ENCODE measurements at regions not wholly inside any gene's neighbourhood (a gene's known extent, or its start where the extent isn't known, plus 50 kb on each side); places are given as distances from the start of the nearest gene placed in this dataset.

DNA sequence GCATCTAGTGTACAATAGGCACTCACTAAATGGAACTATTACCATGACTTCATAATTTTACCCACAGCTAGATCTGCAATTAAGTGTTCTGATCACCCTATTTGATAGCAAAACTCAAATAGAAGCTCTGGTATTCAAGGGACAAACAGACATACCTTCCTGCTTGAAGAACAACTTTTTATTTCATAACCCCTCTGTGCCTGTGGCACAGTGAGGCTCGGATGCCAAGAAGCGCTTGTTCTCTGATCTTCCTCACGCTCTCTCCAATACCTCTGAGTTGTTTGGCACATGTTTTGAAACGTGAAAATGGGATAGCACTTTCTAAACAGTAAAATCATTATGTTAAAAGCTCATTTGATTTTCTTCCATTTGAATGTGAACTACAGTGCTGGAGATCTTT, 232.0 kb downstream of the KLF5 start:
- no peak for ATAC-seq
- H3K36me3 ChIP-seq (ENCODE audit: control insufficient read depth in 1 of 2, insufficient read depth in 2 of 2, low read length in 2 of 2): no peaks in the 10 kb centered on the region
- H3K9me3 ChIP-seq (ENCODE audit: control insufficient read depth in 1 of 2, insufficient read depth in 1 of 2, low read depth in 1 of 2, low read length in 2 of 2): no peaks in the 10 kb centered on the region
- no peaks in the 10 kb centered on the region for H4K20me1 ChIP-seq (ENCODE audit: insufficient read depth)
- TF ChIP-seq RAD21 (IDR thresholded peaks at IDR 0.05; ENCODE audit: low read depth): no peak
- no peak for TF ChIP-seq EGR1 (IDR thresholded peaks at IDR 0.05; ENCODE audit: low read depth)
- no peak for TF ChIP-seq ZBTB33 (IDR thresholded peaks at IDR 0.05; ENCODE audit: extremely low read depth, insufficient replicate concordance, low read length)
- no peak for TF ChIP-seq ATF3 (IDR thresholded peaks at IDR 0.05)
- no peak for TF ChIP-seq ZNF274 (IDR thresholded peaks at IDR 0.05; ENCODE audit: low read depth, low read length)
- no peak for TF ChIP-seq ZFX (IDR thresholded peaks at IDR 0.05)
- TF ChIP-seq CEBPB (IDR thresholded peaks at IDR 0.05; ENCODE audit: low read depth): no peak
- no peak for TF ChIP-seq FOSL1 (IDR thresholded peaks at IDR 0.05; ENCODE audit: low read depth)
- TF ChIP-seq, protein P1, sequence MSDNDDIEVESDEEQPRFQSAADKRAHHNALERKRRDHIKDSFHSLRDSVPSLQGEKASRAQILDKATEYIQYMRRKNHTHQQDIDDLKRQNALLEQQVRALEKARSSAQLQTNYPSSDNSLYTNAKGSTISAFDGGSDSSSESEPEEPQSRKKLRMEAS (IDR thresholded peaks at IDR 0.05): no peak
- TF ChIP-seq POLR2AphosphoS5 (IDR thresholded peaks at IDR 0.05; ENCODE audit: low read depth, low read length): no peak
- TF ChIP-seq SP1 (IDR thresholded peaks at IDR 0.05; ENCODE audit: low read depth): no peak
- TF ChIP-seq, protein P2, sequence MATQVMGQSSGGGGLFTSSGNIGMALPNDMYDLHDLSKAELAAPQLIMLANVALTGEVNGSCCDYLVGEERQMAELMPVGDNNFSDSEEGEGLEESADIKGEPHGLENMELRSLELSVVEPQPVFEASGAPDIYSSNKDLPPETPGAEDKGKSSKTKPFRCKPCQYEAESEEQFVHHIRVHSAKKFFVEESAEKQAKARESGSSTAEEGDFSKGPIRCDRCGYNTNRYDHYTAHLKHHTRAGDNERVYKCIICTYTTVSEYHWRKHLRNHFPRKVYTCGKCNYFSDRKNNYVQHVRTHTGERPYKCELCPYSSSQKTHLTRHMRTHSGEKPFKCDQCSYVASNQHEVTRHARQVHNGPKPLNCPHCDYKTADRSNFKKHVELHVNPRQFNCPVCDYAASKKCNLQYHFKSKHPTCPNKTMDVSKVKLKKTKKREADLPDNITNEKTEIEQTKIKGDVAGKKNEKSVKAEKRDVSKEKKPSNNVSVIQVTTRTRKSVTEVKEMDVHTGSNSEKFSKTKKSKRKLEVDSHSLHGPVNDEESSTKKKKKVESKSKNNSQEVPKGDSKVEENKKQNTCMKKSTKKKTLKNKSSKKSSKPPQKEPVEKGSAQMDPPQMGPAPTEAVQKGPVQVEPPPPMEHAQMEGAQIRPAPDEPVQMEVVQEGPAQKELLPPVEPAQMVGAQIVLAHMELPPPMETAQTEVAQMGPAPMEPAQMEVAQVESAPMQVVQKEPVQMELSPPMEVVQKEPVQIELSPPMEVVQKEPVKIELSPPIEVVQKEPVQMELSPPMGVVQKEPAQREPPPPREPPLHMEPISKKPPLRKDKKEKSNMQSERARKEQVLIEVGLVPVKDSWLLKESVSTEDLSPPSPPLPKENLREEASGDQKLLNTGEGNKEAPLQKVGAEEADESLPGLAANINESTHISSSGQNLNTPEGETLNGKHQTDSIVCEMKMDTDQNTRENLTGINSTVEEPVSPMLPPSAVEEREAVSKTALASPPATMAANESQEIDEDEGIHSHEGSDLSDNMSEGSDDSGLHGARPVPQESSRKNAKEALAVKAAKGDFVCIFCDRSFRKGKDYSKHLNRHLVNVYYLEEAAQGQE (IDR thresholded peaks at IDR 0.05; ENCODE audit: low read depth): no peak
- no peak for TF ChIP-seq JUND (IDR thresholded peaks at IDR 0.05)
- TF ChIP-seq TCF7L2 (IDR thresholded peaks at IDR 0.05; ENCODE audit: borderline replicate concordance, extremely low read depth, insufficient read depth, insufficient read length): no peak
- no peak for TF ChIP-seq SIN3A (IDR thresholded peaks at IDR 0.05; ENCODE audit: low read depth)
- no peak for TF ChIP-seq EZH2 (IDR thresholded peaks at IDR 0.05)
- H2AFZ ChIP-seq (ENCODE audit: low read depth, low read length, poor library complexity, severe bottlenecking): no peak overlapping the region
- H3K27me3 ChIP-seq (ENCODE audit: insufficient read depth, low read length): no peaks in the 10 kb centered on the region
- BruUV-seq (replicated peaks): no TSS peak
- ChIA-PET CTCF (interaction anchor here (0.8 kb wide), 1 partner anchor 126 kb away, joined by 3 read pairs; no protein-coding TSS in a partner anchor), RAD21 (ENCODE audit: low non-redundant PET in 1 of 2, low total read pairs in 2 of 2, uncharacterized antibody in 2 of 2, unreplicated experiment in 2 of 2) (no interaction called here), POLR2A (interaction anchor here (1.7 kb wide), 1 partner anchor 232 kb away, joined by 3 read pairs; the partner anchor contains the start of gene KLF5)
- H3K9ac ChIP-seq (ENCODE audit: low read length): no peak overlapping the region
- H3K9me2 ChIP-seq (ENCODE audit: insufficient read depth): no peaks in the 10 kb centered on the region
- no peak for DNase-seq (ENCODE audit: low read depth, low spot score)
- no peak overlapping the region for H3K4me2 ChIP-seq (ENCODE audit: low read length)
- H3K4me1 ChIP-seq (ENCODE audit: control insufficient read depth in 1 of 2, insufficient read depth in 2 of 2, low read length in 2 of 2): no peaks in the 10 kb centered on the region
- H3K79me2 ChIP-seq (ENCODE audit: insufficient read depth, low read length): no peaks in the 10 kb centered on the region
- H3K27ac ChIP-seq (ENCODE audit: low read depth, low read length): no peak overlapping the region
- no peak overlapping the region for H3K4me3 ChIP-seq (replicated peaks in 1 of 2; ENCODE audit: low read depth in 1 of 2, low read length in 2 of 2)
- intact Hi-C loops (cut with micrococcal nuclease): loop anchor here (5.0 kb wide), 1 partner anchor 241 kb away; no protein-coding TSS in a partner anchor

All from HCT116 (cell line).